Ishikawa (cell line): ENCODE measurements at regions not wholly inside any gene's neighbourhood (a gene's known extent, or its start where the extent isn't known, plus 50 kb on each side); places are given as distances from the start of the nearest gene placed in this dataset.

Experiments used
- EP300 ChIP-seq: IDR thresholded peaks from 2 replicates; pipeline ENCODE4 v1.6.1; 2012; ENCODE audit warnings: borderline replicate concordance
- MAX ChIP-seq: IDR thresholded peaks from 2 replicates; pipeline ENCODE4 v1.6.1; 2012
- RAD21 ChIP-seq: IDR thresholded peaks from 2 replicates; pipeline ENCODE4 v1.6.1; 2012; ENCODE audit warnings: low read depth
- REST ChIP-seq: IDR thresholded peaks from 2 replicates; pipeline ENCODE4 v1.6.1; 2012; ENCODE audit warnings: low read depth, mild to moderate bottlenecking
- TCF12 ChIP-seq: IDR thresholded peaks from 2 replicates; pipeline ENCODE4 v1.6.1; 2012; ENCODE audit warnings: low read depth
- USF1 ChIP-seq: IDR thresholded peaks from 2 replicates; pipeline ENCODE4 v1.6.1; 2012

GRCh38 chr11:87491381-87491780 lies 453.6 kb downstream of the TMEM135 start:
- no peak for TF ChIP-seq EP300
- TF ChIP-seq REST, result no peak
- TF ChIP-seq MAX, result no peak
- no peak for TF ChIP-seq USF1
- TF ChIP-seq RAD21, result no peak
- TF ChIP-seq TCF12, result no peak
